Endodermal cell (in vitro differentiated cells): ENCODE measurements at regions not wholly inside any gene's neighbourhood (a gene's known extent, or its start where the extent isn't known, plus 50 kb on each side); places are given as distances from the start of the nearest gene placed in this dataset.

Experiments
- DNase-seq: peaks from one replicate; pipeline ENCODE4 v3.0.0-alpha.2; 2017
- H3K27ac ChIP-seq: 2 replicates; pipeline ENCODE4 v1.5.1; 2013; ENCODE audit warnings: mild to moderate bottlenecking, low read depth, low read length, moderate library complexity
- H3K27me3 ChIP-seq: 2 replicates; pipeline ENCODE4 v1.6.1; 2013; ENCODE audit warnings: mild to moderate bottlenecking, low read length, moderate library complexity; ENCODE audit not compliant: insufficient read depth, control insufficient read depth, poor library complexity, severe bottlenecking
- H3K36me3 ChIP-seq: 2 replicates; pipeline ENCODE4 v1.7.0; 2013; ENCODE audit warnings: mild to moderate bottlenecking, low read length, moderate library complexity; ENCODE audit not compliant: control insufficient read depth, insufficient read depth
- H3K4me1 ChIP-seq: one replicate; pipeline ENCODE4 v1.7.0; 2013; ENCODE audit warnings: low read length; ENCODE audit not compliant: control insufficient read depth, insufficient read depth
- H3K4me3 ChIP-seq: 2 replicates; pipeline ENCODE4 v1.5.1; 2013; ENCODE audit warnings: mild to moderate bottlenecking, low read length, moderate library complexity
- H3K9ac ChIP-seq: 2 replicates; pipeline ENCODE4 v1.6.1; 2013; ENCODE audit warnings: mild to moderate bottlenecking, low read length, moderate library complexity; ENCODE audit not compliant: poor library complexity, severe bottlenecking; ENCODE audit errors: extremely low read depth
- H3K9me3 ChIP-seq: 2 replicates; pipeline ENCODE4 v1.6.1; 2013; ENCODE audit warnings: mild to moderate bottlenecking, low read length, moderate library complexity; ENCODE audit not compliant: control insufficient read depth
- H3K27ac Mint-ChIP-seq: 2 replicates; pipeline ENCODE4 v1.8.0; 2020; ENCODE audit warnings: mixed read lengths
- H3K27me3 Mint-ChIP-seq: 2 replicates; pipeline ENCODE4 v1.8.0; 2021; ENCODE audit warnings: mild to moderate bottlenecking, mixed read lengths; ENCODE audit not compliant: insufficient read depth
- H3K36me3 Mint-ChIP-seq: 2 replicates; pipeline ENCODE4 v1.8.0; 2020; ENCODE audit warnings: low read depth, mixed read lengths
- H3K4me1 Mint-ChIP-seq: 2 replicates; pipeline ENCODE4 v1.8.0; 2020; ENCODE audit warnings: mixed read lengths
- H3K4me3 Mint-ChIP-seq: 2 replicates; pipeline ENCODE4 v1.8.0; 2020; ENCODE audit warnings: mild to moderate bottlenecking, moderate library complexity, mixed read lengths
- H3K9me3 Mint-ChIP-seq: 2 replicates; pipeline ENCODE4 v1.8.0; 2020; ENCODE audit warnings: mild to moderate bottlenecking, mixed read lengths
- WGBS, 2 experiments: methylation state at CpG; one replicate each; pipeline versions ENCODE4 v1.1.5 to v1.1.7; 2013; ENCODE audit warnings: missing lambda C conversion rate in 2 of 2, mixed read lengths in 1 of 2; ENCODE audit not compliant: insufficient coverage in 1 of 2, insufficient read length in 1 of 2; 5-methylcytosine and 5-hydroxymethylcytosine counted together
- TF ChIP-seq, protein P1 (sequence below): fragments of 200-600 bp; sonication (generic); conservative IDR thresholded peaks from 2 replicates; pipeline ENCODE4 v1.5.0; 2021; ENCODE audit warnings: antibody characterized with exemption, mild to moderate bottlenecking

DNA sequence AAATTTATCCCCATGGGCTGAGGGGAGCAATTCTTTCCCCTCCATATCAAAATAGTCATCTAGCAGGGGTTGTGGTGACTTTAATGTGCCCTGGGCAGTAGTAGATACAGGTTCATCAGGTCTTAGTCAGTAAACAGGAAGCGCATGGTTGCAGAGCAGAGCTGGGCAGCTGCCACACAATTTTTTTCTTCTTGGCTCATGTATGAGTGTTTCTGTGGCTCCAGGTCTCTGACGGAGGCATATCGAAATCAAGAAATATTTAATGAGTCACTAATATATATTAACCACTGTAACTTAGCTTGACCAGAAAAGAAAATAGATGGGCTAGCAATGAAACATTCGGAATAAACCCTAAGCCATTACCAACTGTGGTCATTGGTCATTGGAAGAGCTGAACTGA, 68.4 kb upstream of the UBL3 start:
- DNase-seq, result no peak
- Mint-ChIP-seq H3K27ac (no peak overlapping the region), H3K4me1 (peaks cover 11% of the 10 kb centered on the region), H3K4me3 (no peak overlapping the region), H3K36me3 (no peaks in the 10 kb centered on the region), H3K27me3 (no peaks in the 10 kb centered on the region), H3K9me3 (peaks cover 4% of the 10 kb centered on the region)
- H3K27me3 ChIP-seq, result no peaks in the 10 kb centered on the region
- no peaks in the 10 kb centered on the region for H3K36me3 ChIP-seq
- H3K4me1 ChIP-seq, result peaks cover 5% of the 10 kb centered on the region
- peaks cover 6% of the 10 kb centered on the region for H3K9me3 ChIP-seq
- no peak overlapping the region for H3K9ac ChIP-seq
- TF ChIP-seq, protein P1, sequence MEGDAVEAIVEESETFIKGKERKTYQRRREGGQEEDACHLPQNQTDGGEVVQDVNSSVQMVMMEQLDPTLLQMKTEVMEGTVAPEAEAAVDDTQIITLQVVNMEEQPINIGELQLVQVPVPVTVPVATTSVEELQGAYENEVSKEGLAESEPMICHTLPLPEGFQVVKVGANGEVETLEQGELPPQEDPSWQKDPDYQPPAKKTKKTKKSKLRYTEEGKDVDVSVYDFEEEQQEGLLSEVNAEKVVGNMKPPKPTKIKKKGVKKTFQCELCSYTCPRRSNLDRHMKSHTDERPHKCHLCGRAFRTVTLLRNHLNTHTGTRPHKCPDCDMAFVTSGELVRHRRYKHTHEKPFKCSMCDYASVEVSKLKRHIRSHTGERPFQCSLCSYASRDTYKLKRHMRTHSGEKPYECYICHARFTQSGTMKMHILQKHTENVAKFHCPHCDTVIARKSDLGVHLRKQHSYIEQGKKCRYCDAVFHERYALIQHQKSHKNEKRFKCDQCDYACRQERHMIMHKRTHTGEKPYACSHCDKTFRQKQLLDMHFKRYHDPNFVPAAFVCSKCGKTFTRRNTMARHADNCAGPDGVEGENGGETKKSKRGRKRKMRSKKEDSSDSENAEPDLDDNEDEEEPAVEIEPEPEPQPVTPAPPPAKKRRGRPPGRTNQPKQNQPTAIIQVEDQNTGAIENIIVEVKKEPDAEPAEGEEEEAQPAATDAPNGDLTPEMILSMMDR, result no peak
- WGBS, 2 experiments, result 86 to 98% methylated on average over 2 to 4 of the region's 4 CpGs
- H3K27ac ChIP-seq, result no peak overlapping the region
- H3K4me3 ChIP-seq, result no peak overlapping the region

DNA sequence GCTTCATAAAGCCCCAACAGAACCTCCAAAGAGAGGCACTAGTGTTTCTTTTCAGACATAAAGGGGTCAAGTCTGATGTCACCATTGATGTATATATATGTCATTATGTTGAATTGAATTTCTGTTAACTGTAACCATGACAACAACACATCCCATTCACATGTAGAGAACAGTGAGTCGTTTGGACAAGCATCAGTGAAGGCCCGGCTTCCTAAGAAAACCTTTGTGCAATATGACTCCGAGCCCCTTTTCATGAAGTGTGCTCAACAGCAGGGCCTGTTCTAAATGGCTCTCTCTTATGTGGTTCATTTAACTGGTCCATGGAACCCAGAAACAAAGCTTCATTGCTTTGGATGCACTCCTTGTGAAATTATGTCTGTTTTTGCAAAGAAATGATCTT, 67.2 kb upstream of the UBL3 start:
- Histone ChIP-seq H3K4me3 (no peak overlapping the region), H3K36me3 (no peaks in the 10 kb centered on the region), H3K9ac (no peak overlapping the region), H3K9me3 (peaks cover 6% of the 10 kb centered on the region), H3K27ac (peak overlapping the region; percentile 63), H3K4me1 (no peaks in the 10 kb centered on the region), H3K27me3 (no peaks in the 10 kb centered on the region)
- H3K27ac Mint-ChIP-seq, result no peak overlapping the region
- no peaks in the 10 kb centered on the region for H3K36me3 Mint-ChIP-seq
- 80 to 90% methylated on average over 1 to 3 of the region's 3 CpGs for WGBS, 2 experiments
- no peak overlapping the region for H3K4me3 Mint-ChIP-seq
- peaks cover 4% of the 10 kb centered on the region for H3K9me3 Mint-ChIP-seq
- peaks cover 1% of the 10 kb centered on the region for H3K27me3 Mint-ChIP-seq
- TF ChIP-seq, protein P1, result no peak
- DNase-seq, result no peak
- H3K4me1 Mint-ChIP-seq, result peaks cover 5% of the 10 kb centered on the region

- WGBS, 2 experiments, result 91 to 100% methylated on average over 2 to 3 of the region's 3 CpGs
- Histone ChIP-seq H3K9me3 (peaks cover 6% of the 10 kb centered on the region), H3K9ac (no peak overlapping the region), H3K4me3 (peak overlapping the region; percentile 22), H3K36me3 (no peaks in the 10 kb centered on the region), H3K4me1 (no peaks in the 10 kb centered on the region), H3K27ac (no peak overlapping the region), H3K27me3 (no peaks in the 10 kb centered on the region)
- Mint-ChIP-seq H3K27me3 (peaks cover 8% of the 10 kb centered on the region), H3K9me3 (peaks cover 4% of the 10 kb centered on the region), H3K4me3 (no peak overlapping the region), H3K27ac (no peak overlapping the region), H3K36me3 (no peaks in the 10 kb centered on the region), H3K4me1 (peaks cover 5% of the 10 kb centered on the region)
- no peak for DNase-seq
- TF ChIP-seq, protein P1, result no peak
These were observed 64.2 kb upstream of the UBL3 start for GRCh38 chr13:29914581-29914980.
